ENCODE measurements at regions not wholly inside any gene's neighbourhood (a gene's known extent, or its start where the extent isn't known, plus 50 kb on each side); places are given as distances from the start of the nearest gene placed in this dataset.

GRCh38 chr2:129722306-129723019, 257.0 kb upstream of the RAB6C start:
- TF ChIP-seq CTCF (IDR thresholded peaks at IDR 0.05; ENCODE audit: insufficient read depth, low read length, poor library complexity, severe bottlenecking): no peak
- TF ChIP-seq EZH2phosphoT487 (conservative IDR thresholded peaks at IDR 0.05; ENCODE audit: low read length): no peak
